GM23338 (cell line): ENCODE measurements at regions not wholly inside any gene's neighbourhood (a gene's known extent, or its start where the extent isn't known, plus 50 kb on each side); places are given as distances from the start of the nearest gene placed in this dataset.

Experiments
- ATAC-seq: fragments of 200-7000 bp; cut with Tn5 transposase; 3 replicates; pipeline ENCODE4 v1.9.1; 2020
- DNase-seq: peaks from one replicate; pipeline ENCODE4 v3.0.0-alpha.2; 2015; ENCODE audit warnings: low spot score
- H2AFZ ChIP-seq: fragments of 200-600 bp; sonication (generic); 2 replicates; pipeline ENCODE4 v1.8.0; 2016; ENCODE audit warnings: antibody characterized with exemption, mild to moderate bottlenecking, moderate library complexity
- H3F3A ChIP-seq: fragments of 200-600 bp; sonication (generic); replicated peaks from 2 replicates; pipeline ENCODE4 v1.8.0; 2017; ENCODE audit warnings: antibody characterized with exemption, mixed run types, low read depth
- H3K27ac ChIP-seq: fragments of 200-600 bp; sonication (generic); 2 replicates; pipeline ENCODE4 v1.6.1; 2016; ENCODE audit warnings: low read depth
- H3K27me3 ChIP-seq: fragments of 200-600 bp; sonication (generic); 2 replicates; pipeline ENCODE4 v1.8.0; 2016; ENCODE audit warnings: mild to moderate bottlenecking, mixed run types, moderate library complexity; ENCODE audit not compliant: insufficient read depth
- H3K36me3 ChIP-seq: fragments of 200-600 bp; sonication (generic); 2 replicates; pipeline ENCODE4 v1.8.0; 2016; ENCODE audit warnings: mild to moderate bottlenecking; ENCODE audit not compliant: insufficient read depth
- H3K4me1 ChIP-seq: fragments of 200-600 bp; sonication (generic); 2 replicates; pipeline ENCODE4 v1.8.0; 2016; ENCODE audit warnings: mild to moderate bottlenecking, moderate library complexity; ENCODE audit not compliant: insufficient read depth
- H3K4me2 ChIP-seq: fragments of 200-600 bp; sonication (generic); 2 replicates; pipeline ENCODE4 v1.7.1; 2017; ENCODE audit warnings: mixed run types
- H3K4me3 ChIP-seq: fragments of 200-600 bp; sonication (generic); 2 replicates; pipeline ENCODE4 v1.6.1; 2016; ENCODE audit warnings: mixed run types
- H3K79me2 ChIP-seq: fragments of 200-600 bp; sonication (generic); replicated peaks from 2 replicates; pipeline ENCODE4 v1.8.0; 2017; ENCODE audit warnings: mild to moderate bottlenecking; ENCODE audit not compliant: insufficient read depth
- H3K9me2 ChIP-seq: fragments of 200-600 bp; sonication (generic); 2 replicates; pipeline ENCODE4 v1.8.0; 2017; ENCODE audit not compliant: insufficient read depth
- H4K20me1 ChIP-seq: fragments of 200-600 bp; sonication (generic); replicated peaks from 2 replicates; pipeline ENCODE4 v1.8.0; 2017; ENCODE audit warnings: mild to moderate bottlenecking; ENCODE audit not compliant: insufficient read depth
- H3K27ac Mint-ChIP-seq: 2 replicates; pipeline ENCODE4 v1.8.0; 2020; ENCODE audit warnings: inconsistent platforms, mild to moderate bottlenecking, moderate library complexity, mixed read lengths
- H3K27me3 Mint-ChIP-seq: 3 replicates; pipeline ENCODE4 v1.8.0; 2022; ENCODE audit warnings: low read depth, mild to moderate bottlenecking, moderate library complexity, mixed read lengths, inconsistent platforms; ENCODE audit not compliant: insufficient read depth, poor library complexity
- H3K36me3 Mint-ChIP-seq: 3 replicates; pipeline ENCODE4 v1.8.0; 2021; ENCODE audit warnings: low read depth, mild to moderate bottlenecking, inconsistent platforms, moderate library complexity, mixed read lengths
- H3K4me1 Mint-ChIP-seq: 3 replicates; pipeline ENCODE4 v1.8.0; 2020; ENCODE audit warnings: mild to moderate bottlenecking, inconsistent platforms, mixed read lengths
- H3K4me3 Mint-ChIP-seq: 3 replicates; pipeline ENCODE4 v1.8.0; 2021; ENCODE audit warnings: moderate library complexity, mild to moderate bottlenecking, inconsistent platforms, mixed read lengths
- H3K9me3 Mint-ChIP-seq: 3 replicates; pipeline ENCODE4 v1.8.0; 2020; ENCODE audit warnings: moderate library complexity, mild to moderate bottlenecking, inconsistent platforms, mixed read lengths
- EZH2 ChIP-seq: fragments of 200-600 bp; sonication (generic); IDR thresholded peaks from one replicate; pipeline ENCODE4 v1.8.0; 2017; ENCODE audit warnings: antibody characterized with exemption, mild to moderate bottlenecking, low read depth; ENCODE audit not compliant: unreplicated experiment
- EZH2phosphoT487 ChIP-seq: fragments of 200-600 bp; sonication (generic); IDR thresholded peaks from one replicate; pipeline ENCODE4 v1.8.1; 2018; ENCODE audit warnings: antibody characterized with exemption; ENCODE audit not compliant: unreplicated experiment
- JUNB ChIP-seq: IDR thresholded peaks from one replicate; pipeline ENCODE4 v1.6.1; 2016; ENCODE audit warnings: antibody characterized with exemption; ENCODE audit not compliant: unreplicated experiment
- NANOG ChIP-seq: IDR thresholded peaks from 2 replicates; pipeline ENCODE4 v1.6.1; 2016; ENCODE audit warnings: antibody characterized with exemption, borderline replicate concordance
- POLR2AphosphoS5 ChIP-seq: IDR thresholded peaks from 2 replicates; pipeline ENCODE4 v1.6.1; 2016; ENCODE audit warnings: antibody characterized with exemption, low read depth
- STAT1 ChIP-seq: IDR thresholded peaks from one replicate; pipeline ENCODE4 v1.6.1; 2016; ENCODE audit warnings: antibody characterized with exemption; ENCODE audit not compliant: unreplicated experiment
- ZNF114 ChIP-seq: fragments of 250-450 bp; sonication (Bioruptor Pico); IDR thresholded peaks from 2 replicates; pipeline ENCODE4 v1.5.0; 2020; ENCODE audit warnings: mild to moderate bottlenecking, moderate library complexity
- ZNF331 ChIP-seq: fragments of 250-450 bp; sonication (Bioruptor Pico); IDR thresholded peaks from 2 replicates; pipeline ENCODE4 v1.5.0; 2020; ENCODE audit warnings: low read depth, mild to moderate bottlenecking, moderate library complexity
- TF ChIP-seq, protein P1 (sequence below), 2 experiments: fragments of 200-600 bp in 1 of 2; sonication (generic) in 1 of 2; conservative IDR thresholded peaks; 2 replicates each; pipeline versions ENCODE4 v1.5.1 to v1.6.1; 2016 to 2017; ENCODE audit warnings: antibody characterized with exemption in 2 of 2, low read depth in 2 of 2, mild to moderate bottlenecking in 2 of 2, moderate library complexity in 1 of 2
- TF ChIP-seq, protein P2 (sequence below): IDR thresholded peaks from 2 replicates; pipeline ENCODE4 v1.6.1; 2016; ENCODE audit warnings: antibody characterized with exemption
- TF ChIP-seq, protein P3 (sequence below): IDR thresholded peaks from one replicate; pipeline ENCODE4 v1.6.1; 2018; ENCODE audit warnings: antibody characterized with exemption; ENCODE audit not compliant: unreplicated experiment
- TF ChIP-seq, protein P4 (sequence below): fragments of 250-450 bp; sonication (Bioruptor Pico); IDR thresholded peaks from 2 replicates; pipeline ENCODE4 v1.5.0; 2020; ENCODE audit warnings: mild to moderate bottlenecking, moderate library complexity

DNA sequence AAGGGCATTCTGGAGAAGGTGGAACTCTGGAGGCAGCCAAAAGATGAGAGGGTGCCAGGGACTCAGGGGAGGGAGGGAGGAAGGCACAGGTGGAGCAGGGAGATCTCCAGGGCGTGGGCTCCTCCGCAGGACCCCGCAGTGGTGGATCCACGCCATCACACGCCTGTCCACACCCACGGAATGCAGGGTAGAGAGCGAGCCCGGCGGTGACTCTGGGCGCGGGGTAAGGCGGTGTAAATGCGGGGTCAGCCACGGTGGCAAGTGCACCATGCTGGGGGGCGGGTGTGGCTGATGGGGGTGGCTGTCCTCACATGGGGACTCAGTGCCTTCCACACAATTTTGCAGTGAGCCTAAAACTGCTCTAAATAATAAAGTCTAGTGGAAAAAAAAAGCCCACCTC lies 105.1 kb upstream of the TTC34 start:
- Histone ChIP-seq H3K27ac (no peak overlapping the region), H4K20me1 (no peaks in the 10 kb centered on the region), H3K79me2 (no peaks in the 10 kb centered on the region), H3F3A (no peaks in the 10 kb centered on the region), H3K4me3 (no peak overlapping the region), H3K27me3 (no peaks in the 10 kb centered on the region), H2AFZ (no peak overlapping the region), H3K9me2 (no peaks in the 10 kb centered on the region), H3K36me3 (no peaks in the 10 kb centered on the region), H3K4me1 (no peaks in the 10 kb centered on the region), H3K4me2 (no peak overlapping the region)
- H3K4me1 Mint-ChIP-seq: no peaks in the 10 kb centered on the region
- H3K36me3 Mint-ChIP-seq: peaks cover 18% of the 10 kb centered on the region
- H3K27ac Mint-ChIP-seq: no peak overlapping the region
- H3K9me3 Mint-ChIP-seq: peaks cover 72% of the 10 kb centered on the region
- no peak overlapping the region for H3K4me3 Mint-ChIP-seq
- no peak for ATAC-seq
- DNase-seq: no peak
- TF ChIP-seq, protein P1, sequence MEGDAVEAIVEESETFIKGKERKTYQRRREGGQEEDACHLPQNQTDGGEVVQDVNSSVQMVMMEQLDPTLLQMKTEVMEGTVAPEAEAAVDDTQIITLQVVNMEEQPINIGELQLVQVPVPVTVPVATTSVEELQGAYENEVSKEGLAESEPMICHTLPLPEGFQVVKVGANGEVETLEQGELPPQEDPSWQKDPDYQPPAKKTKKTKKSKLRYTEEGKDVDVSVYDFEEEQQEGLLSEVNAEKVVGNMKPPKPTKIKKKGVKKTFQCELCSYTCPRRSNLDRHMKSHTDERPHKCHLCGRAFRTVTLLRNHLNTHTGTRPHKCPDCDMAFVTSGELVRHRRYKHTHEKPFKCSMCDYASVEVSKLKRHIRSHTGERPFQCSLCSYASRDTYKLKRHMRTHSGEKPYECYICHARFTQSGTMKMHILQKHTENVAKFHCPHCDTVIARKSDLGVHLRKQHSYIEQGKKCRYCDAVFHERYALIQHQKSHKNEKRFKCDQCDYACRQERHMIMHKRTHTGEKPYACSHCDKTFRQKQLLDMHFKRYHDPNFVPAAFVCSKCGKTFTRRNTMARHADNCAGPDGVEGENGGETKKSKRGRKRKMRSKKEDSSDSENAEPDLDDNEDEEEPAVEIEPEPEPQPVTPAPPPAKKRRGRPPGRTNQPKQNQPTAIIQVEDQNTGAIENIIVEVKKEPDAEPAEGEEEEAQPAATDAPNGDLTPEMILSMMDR (conservative IDR thresholded peaks at IDR 0.05; ENCODE audit: low read depth in 2 of 2): no peak
- TF ChIP-seq ZNF114 (CRISPR knock-in tag) (no peak), JUNB (no peak), POLR2AphosphoS5 (no peak), ZNF331 (CRISPR knock-in tag) (no peak), EZH2phosphoT487 (no peak), NANOG (no peak), EZH2 (no peak), STAT1 (no peak)
- TF ChIP-seq, protein P2, sequence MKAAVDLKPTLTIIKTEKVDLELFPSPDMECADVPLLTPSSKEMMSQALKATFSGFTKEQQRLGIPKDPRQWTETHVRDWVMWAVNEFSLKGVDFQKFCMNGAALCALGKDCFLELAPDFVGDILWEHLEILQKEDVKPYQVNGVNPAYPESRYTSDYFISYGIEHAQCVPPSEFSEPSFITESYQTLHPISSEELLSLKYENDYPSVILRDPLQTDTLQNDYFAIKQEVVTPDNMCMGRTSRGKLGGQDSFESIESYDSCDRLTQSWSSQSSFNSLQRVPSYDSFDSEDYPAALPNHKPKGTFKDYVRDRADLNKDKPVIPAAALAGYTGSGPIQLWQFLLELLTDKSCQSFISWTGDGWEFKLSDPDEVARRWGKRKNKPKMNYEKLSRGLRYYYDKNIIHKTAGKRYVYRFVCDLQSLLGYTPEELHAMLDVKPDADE: no peak
- TF ChIP-seq, protein P3, sequence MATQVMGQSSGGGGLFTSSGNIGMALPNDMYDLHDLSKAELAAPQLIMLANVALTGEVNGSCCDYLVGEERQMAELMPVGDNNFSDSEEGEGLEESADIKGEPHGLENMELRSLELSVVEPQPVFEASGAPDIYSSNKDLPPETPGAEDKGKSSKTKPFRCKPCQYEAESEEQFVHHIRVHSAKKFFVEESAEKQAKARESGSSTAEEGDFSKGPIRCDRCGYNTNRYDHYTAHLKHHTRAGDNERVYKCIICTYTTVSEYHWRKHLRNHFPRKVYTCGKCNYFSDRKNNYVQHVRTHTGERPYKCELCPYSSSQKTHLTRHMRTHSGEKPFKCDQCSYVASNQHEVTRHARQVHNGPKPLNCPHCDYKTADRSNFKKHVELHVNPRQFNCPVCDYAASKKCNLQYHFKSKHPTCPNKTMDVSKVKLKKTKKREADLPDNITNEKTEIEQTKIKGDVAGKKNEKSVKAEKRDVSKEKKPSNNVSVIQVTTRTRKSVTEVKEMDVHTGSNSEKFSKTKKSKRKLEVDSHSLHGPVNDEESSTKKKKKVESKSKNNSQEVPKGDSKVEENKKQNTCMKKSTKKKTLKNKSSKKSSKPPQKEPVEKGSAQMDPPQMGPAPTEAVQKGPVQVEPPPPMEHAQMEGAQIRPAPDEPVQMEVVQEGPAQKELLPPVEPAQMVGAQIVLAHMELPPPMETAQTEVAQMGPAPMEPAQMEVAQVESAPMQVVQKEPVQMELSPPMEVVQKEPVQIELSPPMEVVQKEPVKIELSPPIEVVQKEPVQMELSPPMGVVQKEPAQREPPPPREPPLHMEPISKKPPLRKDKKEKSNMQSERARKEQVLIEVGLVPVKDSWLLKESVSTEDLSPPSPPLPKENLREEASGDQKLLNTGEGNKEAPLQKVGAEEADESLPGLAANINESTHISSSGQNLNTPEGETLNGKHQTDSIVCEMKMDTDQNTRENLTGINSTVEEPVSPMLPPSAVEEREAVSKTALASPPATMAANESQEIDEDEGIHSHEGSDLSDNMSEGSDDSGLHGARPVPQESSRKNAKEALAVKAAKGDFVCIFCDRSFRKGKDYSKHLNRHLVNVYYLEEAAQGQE: no peak
- TF ChIP-seq, protein P4, sequence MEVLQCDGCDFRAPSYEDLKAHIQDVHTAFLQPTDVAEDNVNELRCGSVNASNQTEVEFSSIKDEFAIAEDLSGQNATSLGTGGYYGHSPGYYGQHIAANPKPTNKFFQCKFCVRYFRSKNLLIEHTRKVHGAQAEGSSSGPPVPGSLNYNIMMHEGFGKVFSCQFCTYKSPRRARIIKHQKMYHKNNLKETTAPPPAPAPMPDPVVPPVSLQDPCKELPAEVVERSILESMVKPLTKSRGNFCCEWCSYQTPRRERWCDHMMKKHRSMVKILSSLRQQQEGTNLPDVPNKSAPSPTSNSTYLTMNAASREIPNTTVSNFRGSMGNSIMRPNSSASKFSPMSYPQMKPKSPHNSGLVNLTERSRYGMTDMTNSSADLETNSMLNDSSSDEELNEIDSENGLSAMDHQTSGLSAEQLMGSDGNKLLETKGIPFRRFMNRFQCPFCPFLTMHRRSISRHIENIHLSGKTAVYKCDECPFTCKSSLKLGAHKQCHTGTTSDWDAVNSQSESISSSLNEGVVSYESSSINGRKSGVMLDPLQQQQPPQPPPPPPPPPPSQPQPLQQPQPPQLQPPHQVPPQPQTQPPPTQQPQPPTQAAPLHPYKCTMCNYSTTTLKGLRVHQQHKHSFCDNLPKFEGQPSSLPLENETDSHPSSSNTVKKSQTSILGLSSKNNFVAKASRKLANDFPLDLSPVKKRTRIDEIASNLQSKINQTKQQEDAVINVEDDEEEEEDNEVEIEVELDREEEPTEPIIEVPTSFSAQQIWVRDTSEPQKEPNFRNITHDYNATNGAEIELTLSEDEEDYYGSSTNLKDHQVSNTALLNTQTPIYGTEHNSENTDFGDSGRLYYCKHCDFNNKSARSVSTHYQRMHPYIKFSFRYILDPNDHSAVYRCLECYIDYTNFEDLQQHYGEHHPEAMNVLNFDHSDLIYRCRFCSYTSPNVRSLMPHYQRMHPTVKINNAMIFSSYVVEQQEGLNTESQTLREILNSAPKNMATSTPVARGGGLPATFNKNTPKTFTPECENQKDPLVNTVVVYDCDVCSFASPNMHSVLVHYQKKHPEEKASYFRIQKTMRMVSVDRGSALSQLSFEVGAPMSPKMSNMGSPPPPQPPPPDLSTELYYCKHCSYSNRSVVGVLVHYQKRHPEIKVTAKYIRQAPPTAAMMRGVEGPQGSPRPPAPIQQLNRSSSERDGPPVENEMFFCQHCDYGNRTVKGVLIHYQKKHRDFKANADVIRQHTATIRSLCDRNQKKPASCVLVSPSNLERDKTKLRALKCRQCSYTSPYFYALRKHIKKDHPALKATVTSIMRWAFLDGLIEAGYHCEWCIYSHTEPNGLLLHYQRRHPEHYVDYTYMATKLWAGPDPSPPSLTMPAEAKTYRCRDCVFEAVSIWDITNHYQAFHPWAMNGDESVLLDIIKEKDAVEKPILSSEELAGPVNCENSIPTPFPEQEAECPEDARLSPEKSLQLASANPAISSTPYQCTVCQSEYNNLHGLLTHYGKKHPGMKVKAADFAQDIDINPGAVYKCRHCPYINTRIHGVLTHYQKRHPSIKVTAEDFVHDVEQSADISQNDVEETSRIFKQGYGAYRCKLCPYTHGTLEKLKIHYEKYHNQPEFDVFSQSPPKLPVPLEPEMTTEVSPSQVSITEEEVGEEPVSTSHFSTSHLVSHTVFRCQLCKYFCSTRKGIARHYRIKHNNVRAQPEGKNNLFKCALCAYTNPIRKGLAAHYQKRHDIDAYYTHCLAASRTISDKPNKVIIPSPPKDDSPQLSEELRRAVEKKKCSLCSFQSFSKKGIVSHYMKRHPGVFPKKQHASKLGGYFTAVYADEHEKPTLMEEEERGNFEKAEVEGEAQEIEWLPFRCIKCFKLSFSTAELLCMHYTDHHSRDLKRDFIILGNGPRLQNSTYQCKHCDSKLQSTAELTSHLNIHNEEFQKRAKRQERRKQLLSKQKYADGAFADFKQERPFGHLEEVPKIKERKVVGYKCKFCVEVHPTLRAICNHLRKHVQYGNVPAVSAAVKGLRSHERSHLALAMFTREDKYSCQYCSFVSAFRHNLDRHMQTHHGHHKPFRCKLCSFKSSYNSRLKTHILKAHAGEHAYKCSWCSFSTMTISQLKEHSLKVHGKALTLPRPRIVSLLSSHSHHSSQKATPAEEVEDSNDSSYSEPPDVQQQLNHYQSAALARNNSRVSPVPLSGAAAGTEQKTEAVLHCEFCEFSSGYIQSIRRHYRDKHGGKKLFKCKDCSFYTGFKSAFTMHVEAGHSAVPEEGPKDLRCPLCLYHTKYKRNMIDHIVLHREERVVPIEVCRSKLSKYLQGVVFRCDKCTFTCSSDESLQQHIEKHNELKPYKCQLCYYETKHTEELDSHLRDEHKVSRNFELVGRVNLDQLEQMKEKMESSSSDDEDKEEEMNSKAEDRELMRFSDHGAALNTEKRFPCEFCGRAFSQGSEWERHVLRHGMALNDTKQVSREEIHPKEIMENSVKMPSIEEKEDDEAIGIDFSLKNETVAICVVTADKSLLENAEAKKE (CRISPR knock-in tag): no peak
- H3K27me3 Mint-ChIP-seq: peaks cover 8% of the 10 kb centered on the region
